WTC11 (cell line): ENCODE measurements at regions not wholly inside any gene's neighbourhood (a gene's known extent, or its start where the extent isn't known, plus 50 kb on each side); places are given as distances from the start of the nearest gene placed in this dataset.

Experiments used
- ATF1 ChIP-seq: sonication (generic); formaldehyde crosslinking; IDR thresholded peaks from 2 replicates; pipeline ENCODE4 v1.8.1; 2023; ENCODE audit warnings: mild to moderate bottlenecking, moderate library complexity, missing genetic modification reagents
- CREB1 ChIP-seq: sonication (generic); formaldehyde crosslinking; IDR thresholded peaks from 2 replicates; pipeline ENCODE4 v1.8.0; 2023; ENCODE audit warnings: mild to moderate bottlenecking, missing genetic modification reagents
- CREM ChIP-seq: sonication (generic); formaldehyde crosslinking; IDR thresholded peaks from 2 replicates; pipeline ENCODE4 v1.8.1; 2022; ENCODE audit warnings: mild to moderate bottlenecking, missing genetic modification reagents, moderate library complexity
- CTCF ChIP-seq: fragments of 200-600 bp; IDR thresholded peaks from 2 replicates; pipeline ENCODE4 v1.8.0; 2022; ENCODE audit warnings: antibody characterized with exemption
- E2F1 ChIP-seq: sonication (generic); formaldehyde crosslinking; IDR thresholded peaks from 2 replicates; pipeline ENCODE4 v1.8.0; 2022; ENCODE audit warnings: mild to moderate bottlenecking, missing genetic modification reagents
- FOXP1 ChIP-seq: sonication (generic); formaldehyde crosslinking; IDR thresholded peaks from 2 replicates; pipeline ENCODE4 v1.8.0; 2022; ENCODE audit warnings: missing genetic modification reagents, mild to moderate bottlenecking, moderate library complexity, borderline replicate concordance
- MAX ChIP-seq: sonication (generic); formaldehyde crosslinking; IDR thresholded peaks from 2 replicates; pipeline ENCODE4 v1.8.0; 2022; ENCODE audit warnings: mild to moderate bottlenecking, missing genetic modification reagents
- NFATC4 ChIP-seq: fragments of 250-450 bp; sonication (Bioruptor Pico); IDR thresholded peaks from 2 replicates; pipeline ENCODE4 v1.9.0; 2021; ENCODE audit warnings: mild to moderate bottlenecking
- NR2C2 ChIP-seq: sonication (generic); formaldehyde crosslinking; IDR thresholded peaks from 2 replicates; pipeline ENCODE4 v1.8.0; 2022; ENCODE audit warnings: mild to moderate bottlenecking, missing genetic modification reagents
- SMAD3 ChIP-seq: sonication (generic); formaldehyde crosslinking; IDR thresholded peaks from 2 replicates; pipeline ENCODE4 v1.8.0; 2022; ENCODE audit warnings: missing genetic modification reagents, mild to moderate bottlenecking, borderline replicate concordance
- USF2 ChIP-seq: sonication (generic); formaldehyde crosslinking; IDR thresholded peaks from 2 replicates; pipeline ENCODE4 v1.8.1; 2023; ENCODE audit warnings: mild to moderate bottlenecking, missing genetic modification reagents, moderate library complexity
- ZBTB43 ChIP-seq: sonication (generic); formaldehyde crosslinking; IDR thresholded peaks from 2 replicates; pipeline ENCODE4 v1.8.1; 2023; ENCODE audit warnings: mild to moderate bottlenecking, missing genetic modification reagents

GRCh38 chr4:148653681-148654080, 211.5 kb upstream of the NR3C2 start:
- TF ChIP-seq CTCF (no peak), NR2C2 (CRISPR knock-in tag) (no peak), ZBTB43 (CRISPR knock-in tag) (no peak), CREM (CRISPR knock-in tag) (no peak), SMAD3 (no peak), MAX (CRISPR knock-in tag) (no peak), NFATC4 (CRISPR knock-in tag) (no peak), CREB1 (CRISPR knock-in tag) (no peak), FOXP1 (CRISPR knock-in tag) (no peak), USF2 (CRISPR knock-in tag) (no peak), E2F1 (CRISPR knock-in tag) (no peak), ATF1 (CRISPR knock-in tag) (no peak)
